22Rv1 (cell line): ENCODE measurements at regions not wholly inside any gene's neighbourhood (a gene's known extent, or its start where the extent isn't known, plus 50 kb on each side); places are given as distances from the start of the nearest gene placed in this dataset.
"Not testable (repeated sequence)": the region's sequence is repeated elsewhere in the genome, so short reads cannot be mapped to it uniquely, and the experiment has no call there.

Experiments used
- ZFX ChIP-seq: fragments of 450-650 bp; IDR thresholded peaks from 2 replicates; pipeline ENCODE4 v1.6.1; 2017; ENCODE audit warnings: antibody characterized with exemption, borderline replicate concordance
- TF ChIP-seq, protein P1 (sequence below): fragments of 450-650 bp; IDR thresholded peaks from 2 replicates; pipeline ENCODE4 v1.5.1; 2017; ENCODE audit warnings: mild to moderate bottlenecking

DNA sequence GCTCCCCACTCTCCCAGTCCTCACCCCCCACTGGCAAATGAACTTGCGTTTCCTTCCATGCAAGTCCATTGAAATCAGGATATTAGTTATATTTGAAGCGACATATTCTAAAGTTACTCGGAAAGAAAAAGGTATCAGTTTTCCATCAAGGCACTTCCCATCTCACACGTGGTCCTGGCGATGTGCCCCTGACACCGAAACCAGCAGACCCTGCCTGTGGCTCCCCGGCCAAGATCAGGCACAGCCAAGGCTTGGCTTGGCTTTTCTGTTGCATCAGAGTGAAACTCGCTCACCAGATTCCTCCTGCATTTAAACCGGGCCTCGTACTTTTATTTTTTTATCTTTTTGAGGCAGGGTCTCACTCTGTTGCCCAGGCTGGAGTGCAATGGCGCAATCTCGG, 195.1 kb downstream of the NPIPB11 start:
- TF ChIP-seq, protein P1, sequence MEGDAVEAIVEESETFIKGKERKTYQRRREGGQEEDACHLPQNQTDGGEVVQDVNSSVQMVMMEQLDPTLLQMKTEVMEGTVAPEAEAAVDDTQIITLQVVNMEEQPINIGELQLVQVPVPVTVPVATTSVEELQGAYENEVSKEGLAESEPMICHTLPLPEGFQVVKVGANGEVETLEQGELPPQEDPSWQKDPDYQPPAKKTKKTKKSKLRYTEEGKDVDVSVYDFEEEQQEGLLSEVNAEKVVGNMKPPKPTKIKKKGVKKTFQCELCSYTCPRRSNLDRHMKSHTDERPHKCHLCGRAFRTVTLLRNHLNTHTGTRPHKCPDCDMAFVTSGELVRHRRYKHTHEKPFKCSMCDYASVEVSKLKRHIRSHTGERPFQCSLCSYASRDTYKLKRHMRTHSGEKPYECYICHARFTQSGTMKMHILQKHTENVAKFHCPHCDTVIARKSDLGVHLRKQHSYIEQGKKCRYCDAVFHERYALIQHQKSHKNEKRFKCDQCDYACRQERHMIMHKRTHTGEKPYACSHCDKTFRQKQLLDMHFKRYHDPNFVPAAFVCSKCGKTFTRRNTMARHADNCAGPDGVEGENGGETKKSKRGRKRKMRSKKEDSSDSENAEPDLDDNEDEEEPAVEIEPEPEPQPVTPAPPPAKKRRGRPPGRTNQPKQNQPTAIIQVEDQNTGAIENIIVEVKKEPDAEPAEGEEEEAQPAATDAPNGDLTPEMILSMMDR, result not testable (repeated sequence)
- not testable (repeated sequence) for TF ChIP-seq ZFX
